ENCODE measurements at regions not wholly inside any gene's neighbourhood (a gene's known extent, or its start where the extent isn't known, plus 50 kb on each side); places are given as distances from the start of the nearest gene placed in this dataset.

GRCh38 chr15:39465843-39466749 is 114.8 kb upstream of the THBS1 start:
- DNase-seq, result no peak
- no peaks in the 10 kb centered on the region for H3K9me3 Mint-ChIP-seq

GRCh38 chr15:39466750-39467105 is 114.2 kb upstream of the THBS1 start:
- DNase-seq, result no peak
- Mint-ChIP-seq H3K36me3 (ENCODE audit: low read depth) (no peaks in the 10 kb centered on the region), H3K4me3 (no peak overlapping the region), H3K27ac (no peak overlapping the region), H3K27me3 (peaks cover 5% of the 10 kb centered on the region), H3K4me1 (ENCODE audit: low read depth) (no peaks in the 10 kb centered on the region), H3K9me3 (no peaks in the 10 kb centered on the region)

More at GRCh38 chr15:39465843-39466749, 114.8 kb upstream of the THBS1 start:
- H3K36me3 Mint-ChIP-seq (ENCODE audit: low read depth), result no peaks in the 10 kb centered on the region
- H3K4me1 Mint-ChIP-seq (ENCODE audit: low read depth), result no peaks in the 10 kb centered on the region
- no peak overlapping the region for H3K4me3 Mint-ChIP-seq
- peaks cover 5% of the 10 kb centered on the region for H3K27me3 Mint-ChIP-seq
- H3K27ac Mint-ChIP-seq, result no peak overlapping the region

GRCh38 chr15:39468331-39468730 is 112.5 kb upstream of the THBS1 start:
- Mint-ChIP-seq H3K4me1 (ENCODE audit: low read depth) (no peaks in the 10 kb centered on the region), H3K9me3 (no peaks in the 10 kb centered on the region), H3K36me3 (ENCODE audit: low read depth) (no peaks in the 10 kb centered on the region), H3K27ac (no peak overlapping the region), H3K27me3 (peaks cover 5% of the 10 kb centered on the region), H3K4me3 (no peak overlapping the region)
- DNase-seq, result no peak

GRCh38 chr15:39468828-39469227 is 112.1 kb upstream of the THBS1 start:
- Mint-ChIP-seq H3K4me1 (ENCODE audit: low read depth) (no peaks in the 10 kb centered on the region), H3K27me3 (peaks cover 5% of the 10 kb centered on the region), H3K4me3 (no peak overlapping the region), H3K9me3 (no peaks in the 10 kb centered on the region), H3K27ac (no peak overlapping the region), H3K36me3 (ENCODE audit: low read depth) (no peaks in the 10 kb centered on the region)
- no peak for DNase-seq

GRCh38 chr15:39471785-39472574 is 108.9 kb upstream of the THBS1 start:
- Mint-ChIP-seq H3K4me1 (ENCODE audit: low read depth) (no peaks in the 10 kb centered on the region), H3K36me3 (ENCODE audit: low read depth) (no peaks in the 10 kb centered on the region), H3K9me3 (no peaks in the 10 kb centered on the region), H3K27me3 (peaks cover 5% of the 10 kb centered on the region), H3K27ac (no peak overlapping the region), H3K4me3 (no peak overlapping the region)
- no peak for DNase-seq

GRCh38 chr15:39472621-39473297 is 108.1 kb upstream of the THBS1 start:
- no peak for DNase-seq
- Mint-ChIP-seq H3K27me3 (peaks cover 5% of the 10 kb centered on the region), H3K4me3 (no peak overlapping the region), H3K27ac (no peak overlapping the region), H3K9me3 (no peaks in the 10 kb centered on the region), H3K36me3 (ENCODE audit: low read depth) (no peaks in the 10 kb centered on the region), H3K4me1 (ENCODE audit: low read depth) (no peaks in the 10 kb centered on the region)

GRCh38 chr15:39473298-39473947 is 107.5 kb upstream of the THBS1 start:
- DNase-seq, result no peak
- Mint-ChIP-seq H3K4me3 (no peak overlapping the region), H3K4me1 (ENCODE audit: low read depth) (no peaks in the 10 kb centered on the region), H3K9me3 (no peaks in the 10 kb centered on the region), H3K27ac (no peak overlapping the region), H3K36me3 (ENCODE audit: low read depth) (no peaks in the 10 kb centered on the region), H3K27me3 (peaks cover 5% of the 10 kb centered on the region)

- DNase-seq, result no peak
Measured at GRCh38 chr15:39474657-39475056, 106.2 kb upstream of the THBS1 start.

GRCh38 chr15:39478996-39479395 is 101.9 kb upstream of the THBS1 start:
- H3K36me3 Mint-ChIP-seq (ENCODE audit: low read depth), result no peaks in the 10 kb centered on the region
- no peak overlapping the region for H3K27ac Mint-ChIP-seq
- H3K4me1 Mint-ChIP-seq (ENCODE audit: low read depth), result peaks cover 2% of the 10 kb centered on the region
- H3K9me3 Mint-ChIP-seq, result no peaks in the 10 kb centered on the region
- DNase-seq, result no peak
- no peaks in the 10 kb centered on the region for H3K27me3 Mint-ChIP-seq
- no peak overlapping the region for H3K4me3 Mint-ChIP-seq

More at GRCh38 chr15:39474657-39475056, 106.2 kb upstream of the THBS1 start:
- Mint-ChIP-seq H3K4me3 (no peak overlapping the region), H3K27ac (no peak overlapping the region), H3K9me3 (no peaks in the 10 kb centered on the region), H3K27me3 (peaks cover 5% of the 10 kb centered on the region), H3K4me1 (ENCODE audit: low read depth) (peaks cover 2% of the 10 kb centered on the region), H3K36me3 (ENCODE audit: low read depth) (no peaks in the 10 kb centered on the region)

- Mint-ChIP-seq H3K27ac (no peak overlapping the region), H3K4me1 (ENCODE audit: low read depth) (peaks cover 2% of the 10 kb centered on the region), H3K27me3 (no peaks in the 10 kb centered on the region), H3K36me3 (ENCODE audit: low read depth) (no peaks in the 10 kb centered on the region), H3K9me3 (no peaks in the 10 kb centered on the region), H3K4me3 (no peak overlapping the region)
- DNase-seq, result no peak
Measured at GRCh38 chr15:39479911-39480310, 101.0 kb upstream of the THBS1 start.

- H3K4me1 Mint-ChIP-seq (ENCODE audit: low read depth), result peaks cover 2% of the 10 kb centered on the region
- H3K4me3 Mint-ChIP-seq, result no peak overlapping the region
- no peaks in the 10 kb centered on the region for H3K9me3 Mint-ChIP-seq
- no peak for DNase-seq
- no peaks in the 10 kb centered on the region for H3K36me3 Mint-ChIP-seq (ENCODE audit: low read depth)
- H3K27me3 Mint-ChIP-seq, result no peaks in the 10 kb centered on the region
- H3K27ac Mint-ChIP-seq, result no peak overlapping the region
Measured at GRCh38 chr15:39482459-39482858, 98.4 kb upstream of the THBS1 start.

GRCh38 chr15:39486621-39487457 is 94.0 kb upstream of the THBS1 start:
- no peak overlapping the region for H3K27ac Mint-ChIP-seq
- DNase-seq, result no peak
- H3K27me3 Mint-ChIP-seq, result no peaks in the 10 kb centered on the region
- no peak overlapping the region for H3K4me3 Mint-ChIP-seq
- H3K4me1 Mint-ChIP-seq (ENCODE audit: low read depth), result no peaks in the 10 kb centered on the region
- no peaks in the 10 kb centered on the region for H3K36me3 Mint-ChIP-seq (ENCODE audit: low read depth)
- H3K9me3 Mint-ChIP-seq, result no peaks in the 10 kb centered on the region

- H3K4me3 Mint-ChIP-seq, result no peak overlapping the region
- H3K9me3 Mint-ChIP-seq, result no peaks in the 10 kb centered on the region
- no peaks in the 10 kb centered on the region for H3K36me3 Mint-ChIP-seq (ENCODE audit: low read depth)
- no peak for DNase-seq
- H3K4me1 Mint-ChIP-seq (ENCODE audit: low read depth), result no peaks in the 10 kb centered on the region
- no peak overlapping the region for H3K27ac Mint-ChIP-seq
- peaks cover 1% of the 10 kb centered on the region for H3K27me3 Mint-ChIP-seq
Measured at GRCh38 chr15:39487458-39487735, 93.5 kb upstream of the THBS1 start.

- Mint-ChIP-seq H3K9me3 (no peaks in the 10 kb centered on the region), H3K4me3 (no peak overlapping the region), H3K36me3 (ENCODE audit: low read depth) (no peaks in the 10 kb centered on the region), H3K27ac (no peak overlapping the region), H3K27me3 (peaks cover 7% of the 10 kb centered on the region), H3K4me1 (ENCODE audit: low read depth) (no peaks in the 10 kb centered on the region)
- no peak for DNase-seq
Measured at GRCh38 chr15:39488516-39488915, 92.4 kb upstream of the THBS1 start.
